HG03064 (cell line): ENCODE measurements at regions not wholly inside any gene's neighbourhood (a gene's known extent, or its start where the extent isn't known, plus 50 kb on each side); places are given as distances from the start of the nearest gene placed in this dataset.
A peak's percentile ranks its signal among the peaks of the same experiment; 100 is the strongest.
"Not testable (repeated sequence)": the region's sequence is repeated elsewhere in the genome, so short reads cannot be mapped to it uniquely, and the experiment has no call there.

Experiments
- ATAC-seq: cut with Tn5 transposase; IDR thresholded peaks from one replicate; pipeline ENCODE4 v1.9.1; 2021; ENCODE audit warnings: low read depth; ENCODE audit not compliant: unreplicated experiment

GRCh38 chrX:40852586-40852985 is 117.2 kb upstream of the MED14 start:
- ATAC-seq: no peak

DNA sequence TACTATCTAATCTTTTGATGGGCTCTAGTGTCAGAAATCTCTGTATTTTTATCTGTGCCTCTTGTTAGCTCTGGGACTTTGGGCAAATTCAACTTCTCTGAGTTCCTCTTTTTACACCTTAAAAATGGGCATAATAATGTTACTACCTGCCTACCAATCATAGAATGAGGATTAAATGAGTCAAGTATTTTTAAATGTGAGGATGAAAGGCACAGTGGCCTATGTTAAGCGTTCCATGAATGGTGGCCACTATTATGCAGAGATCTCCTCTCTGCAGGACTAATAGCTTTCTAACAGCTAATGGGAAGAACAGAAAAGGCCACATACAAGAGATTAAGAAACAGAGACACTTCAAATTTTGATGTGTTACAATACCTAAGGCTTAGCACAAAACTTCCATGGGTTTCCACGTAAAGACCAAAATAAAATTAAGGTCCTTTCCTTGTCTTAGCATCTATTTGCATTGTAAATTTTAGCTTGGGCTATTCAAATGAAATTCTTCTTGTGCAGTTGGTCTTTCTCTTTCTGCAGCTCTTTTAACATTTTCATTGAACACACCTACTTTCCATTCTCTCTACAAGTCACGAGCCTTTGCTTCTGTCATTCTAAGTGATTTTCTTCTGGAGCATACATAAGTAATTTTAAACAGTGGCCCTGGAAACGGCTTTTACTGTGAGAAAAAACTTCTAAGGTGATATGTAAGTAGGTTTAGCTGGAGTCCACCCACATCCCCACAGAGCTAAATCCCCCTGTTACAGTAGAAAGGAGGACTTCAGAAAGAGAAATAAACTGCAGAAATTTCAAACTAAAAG is 117.9 kb upstream of the MED14 start:
- no peak for ATAC-seq

DNA sequence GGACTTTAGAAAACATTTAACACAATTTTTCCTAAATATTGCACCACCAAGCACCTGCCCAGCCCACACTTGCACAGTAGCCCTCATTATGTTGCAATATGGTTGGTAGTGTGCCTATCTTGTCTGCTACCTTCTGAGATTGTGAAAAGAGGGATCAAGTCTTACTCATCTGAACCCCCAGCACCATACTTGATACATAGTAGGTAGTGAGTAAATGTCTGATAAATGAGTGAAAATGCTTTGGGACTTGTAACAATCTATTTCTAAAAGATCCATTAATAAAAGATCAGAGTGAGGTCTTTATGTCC is 118.4 kb upstream of the MED14 start:
- ATAC-seq: no peak

DNA sequence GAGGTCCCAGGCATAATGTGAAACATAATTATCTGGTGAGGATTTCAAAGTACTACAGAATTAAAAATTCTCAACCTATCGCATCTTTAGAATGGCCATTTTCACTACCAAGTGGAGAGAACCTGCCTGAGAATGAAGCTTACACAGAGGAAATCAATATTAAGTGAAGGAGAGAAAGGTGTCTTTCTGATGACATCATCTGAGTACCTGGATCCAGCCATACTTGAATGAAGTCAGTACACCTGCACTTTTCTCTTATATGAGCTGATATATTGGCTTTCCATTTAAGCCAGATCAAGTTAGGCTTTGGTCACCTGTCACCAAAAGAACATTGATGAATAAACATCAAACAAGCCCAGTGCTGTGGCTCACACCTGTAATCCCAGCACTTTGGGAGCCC is 118.9 kb upstream of the MED14 start:
- ATAC-seq: no peak

DNA sequence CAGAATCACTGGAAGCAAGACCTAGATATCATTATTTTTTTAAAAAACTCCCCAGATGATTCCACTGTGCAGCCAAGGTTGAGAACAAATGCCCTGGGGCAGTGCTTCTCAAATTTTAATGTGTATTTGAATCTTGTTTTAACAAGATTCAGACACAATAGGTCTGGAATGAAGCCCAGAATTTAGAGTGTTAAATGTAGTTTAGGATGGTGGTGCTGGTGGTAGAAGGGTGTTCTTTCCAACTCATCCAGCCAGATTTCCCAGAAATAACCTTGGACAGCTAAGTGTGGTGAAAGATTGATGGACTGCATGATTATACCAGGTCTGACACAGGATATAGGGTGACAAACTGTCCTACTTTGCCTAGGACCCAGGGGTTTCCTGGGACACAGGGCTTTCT is 120.1 kb upstream of the MED14 start:
- no peak for ATAC-seq

DNA sequence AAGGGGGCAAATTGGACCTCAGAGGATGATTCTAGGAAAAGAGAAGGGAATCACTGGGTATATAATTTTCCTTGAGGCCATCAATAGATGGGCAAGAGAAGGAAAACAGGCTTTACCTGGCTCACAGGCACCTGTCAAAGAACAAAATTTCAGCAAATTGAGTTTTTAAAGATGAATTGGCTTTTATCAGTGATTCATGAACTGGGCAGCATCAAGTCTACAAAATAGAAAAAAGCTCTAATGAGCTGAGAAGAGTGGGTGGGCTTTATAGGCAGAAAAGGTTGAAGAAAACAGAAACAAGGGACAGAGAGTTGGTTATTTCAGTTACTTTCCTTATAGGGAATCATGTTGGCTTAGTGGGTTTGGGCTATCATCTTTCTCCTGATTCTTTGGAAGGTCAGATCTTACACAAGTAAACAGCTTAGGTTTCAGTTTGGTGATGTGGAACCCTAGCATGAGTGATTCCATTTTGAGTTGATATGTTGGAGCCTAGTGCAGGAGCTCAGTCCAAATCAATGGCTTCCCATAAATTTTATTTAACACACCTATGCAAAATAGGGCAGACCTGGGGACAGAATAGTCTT is 120.7 kb upstream of the MED14 start:
- ATAC-seq: no peak

GRCh38 chrX:40861952-40862554 is 126.7 kb upstream of the MED14 start:
- not testable (repeated sequence) for ATAC-seq

- ATAC-seq: not testable (repeated sequence)
Measured at GRCh38 chrX:40863260-40863659, 127.9 kb upstream of the MED14 start.

- no peak for ATAC-seq
Measured at GRCh38 chrX:40863671-40864070, 128.3 kb upstream of the MED14 start.

GRCh38 chrX:40864972-40865371 is 129.6 kb upstream of the MED14 start:
- no peak for ATAC-seq

DNA sequence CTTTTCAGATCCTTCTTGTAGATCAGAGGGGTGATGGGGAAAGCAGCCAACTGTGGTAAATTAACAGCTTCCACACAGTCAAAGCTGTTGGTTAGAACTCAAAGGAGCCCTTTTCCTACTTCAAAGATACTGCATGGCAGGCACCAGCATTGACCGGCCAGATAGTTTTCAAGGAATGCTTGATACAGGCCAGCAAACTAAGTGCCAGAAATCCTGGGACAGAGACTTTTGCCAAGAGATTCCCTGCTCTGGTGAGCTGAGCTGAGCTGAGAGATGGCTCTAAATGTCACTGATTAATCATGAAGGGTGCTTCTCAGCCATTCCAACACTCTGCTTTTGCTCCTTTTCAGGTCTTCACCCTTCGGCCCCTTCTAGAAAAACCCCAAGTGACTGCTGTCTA is 131.6 kb upstream of the MED14 start:
- no peak for ATAC-seq

GRCh38 chrX:40867352-40867751 is 132.0 kb upstream of the MED14 start:
- ATAC-seq: no peak

DNA sequence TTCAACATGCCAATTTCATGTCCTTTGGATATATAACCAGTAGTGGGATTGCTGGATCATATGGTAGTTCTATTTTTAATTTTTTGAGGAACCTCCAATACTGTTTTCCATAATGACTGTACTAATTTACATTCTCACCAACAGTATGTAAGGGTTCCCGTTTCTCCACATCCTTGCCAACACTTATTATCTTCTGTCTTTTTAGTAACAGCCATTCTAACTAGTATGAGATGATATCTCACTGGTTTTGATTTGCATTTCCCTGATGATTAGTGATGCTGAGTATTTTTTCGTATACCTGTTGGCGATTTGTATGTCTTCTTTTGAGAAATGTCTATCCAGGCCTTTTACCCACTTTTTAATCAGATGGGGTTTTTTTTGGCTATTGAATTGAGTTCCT is 133.5 kb upstream of the MED14 start:
- ATAC-seq: no peak

DNA sequence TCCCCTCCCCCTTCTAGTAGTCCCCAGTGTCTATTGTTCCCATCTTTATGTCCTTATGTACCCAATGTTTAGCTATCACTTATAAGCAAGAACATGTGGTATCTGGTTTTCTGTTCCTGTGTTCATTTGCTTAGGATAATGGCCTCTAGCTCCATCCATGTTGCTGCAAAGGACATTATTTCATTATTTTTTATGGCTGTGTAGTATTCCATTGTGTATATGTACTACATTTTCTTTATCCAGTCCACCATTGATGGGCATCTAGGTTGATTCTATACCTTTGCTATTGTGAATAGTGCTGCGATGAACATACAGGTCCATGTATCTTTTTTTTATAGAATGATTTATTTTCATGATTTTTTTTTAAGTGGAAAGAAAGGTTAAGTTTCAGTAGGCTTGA is 135.6 kb upstream of the MED14 start:
- ATAC-seq: not testable (repeated sequence)

DNA sequence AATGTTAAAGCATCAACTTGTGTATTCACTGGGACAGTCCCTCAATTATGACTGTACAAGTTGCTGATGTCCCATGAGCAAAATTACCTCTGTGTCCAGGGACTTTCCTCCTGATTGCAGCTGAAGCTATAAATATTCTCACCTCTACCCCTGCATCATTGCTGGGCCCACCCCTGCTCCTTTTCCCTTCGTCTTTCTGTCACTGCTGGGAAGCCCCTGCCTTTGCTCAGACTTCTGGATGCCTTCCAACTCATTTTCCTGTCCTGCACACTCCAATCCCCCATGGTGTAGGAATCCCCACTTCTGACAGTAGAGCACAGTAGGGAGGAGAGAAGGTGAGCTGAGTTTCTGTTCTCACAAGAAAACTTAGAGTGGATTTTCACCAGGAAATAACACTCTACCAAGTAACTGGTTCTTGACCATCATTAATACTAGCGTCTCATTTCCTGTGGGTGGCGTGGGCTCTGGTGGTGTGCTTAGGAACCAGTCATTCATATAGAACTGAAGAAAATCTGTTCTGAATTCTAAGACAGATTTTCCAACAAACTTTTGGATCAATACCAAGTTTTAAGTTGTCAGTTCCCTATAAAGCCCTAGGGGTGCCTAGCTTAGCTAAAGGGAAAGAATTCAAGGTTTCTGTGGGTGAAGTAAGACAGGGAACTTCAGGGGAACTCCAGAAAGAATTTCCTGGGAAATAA is 136.2 kb upstream of the MED14 start:
- ATAC-seq: peak; percentile 66

DNA sequence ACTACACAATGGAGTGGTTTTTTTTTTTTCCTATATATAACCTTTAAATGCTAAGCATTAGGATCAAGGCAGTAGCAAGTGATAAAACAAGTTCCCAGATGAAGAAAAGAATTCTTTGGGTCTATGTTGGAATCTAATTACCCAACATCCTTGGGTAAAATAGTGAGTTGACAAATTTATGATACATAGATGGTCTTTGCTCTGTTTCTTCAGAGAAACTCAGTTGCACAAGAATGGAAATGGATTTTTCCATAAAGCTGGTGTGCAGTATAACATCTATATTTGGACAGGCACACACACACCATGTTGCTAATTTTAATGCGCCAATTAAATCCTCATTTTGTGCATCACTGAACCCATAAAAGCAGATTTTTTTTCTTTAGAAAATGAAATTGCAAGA is 137.0 kb upstream of the MED14 start:
- no peak for ATAC-seq

GRCh38 chrX:40875476-40875875 is 140.1 kb upstream of the MED14 start:
- no peak for ATAC-seq

- no peak for ATAC-seq
Measured at GRCh38 chrX:40877887-40878286, 142.5 kb upstream of the MED14 start.

DNA sequence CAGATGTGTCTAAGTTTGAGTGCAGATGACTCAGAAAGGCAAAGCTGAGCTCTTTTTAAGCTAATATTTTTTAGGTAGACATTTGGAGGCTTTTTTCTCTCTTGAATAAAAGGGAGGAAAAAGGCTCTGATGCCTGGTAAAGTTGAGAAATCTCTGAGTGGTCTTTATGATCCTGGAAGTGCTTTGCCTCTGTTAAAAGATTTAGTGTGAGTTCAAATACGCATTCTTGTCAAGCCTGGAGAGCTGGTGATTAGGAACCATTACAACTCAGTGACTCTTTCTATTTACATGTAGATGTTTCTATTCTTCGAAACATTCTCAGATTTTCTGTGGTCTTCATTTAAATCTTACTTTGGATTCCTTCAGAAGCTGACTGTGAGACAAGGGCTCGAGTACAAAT is 143.4 kb upstream of the MED14 start:
- no peak for ATAC-seq

DNA sequence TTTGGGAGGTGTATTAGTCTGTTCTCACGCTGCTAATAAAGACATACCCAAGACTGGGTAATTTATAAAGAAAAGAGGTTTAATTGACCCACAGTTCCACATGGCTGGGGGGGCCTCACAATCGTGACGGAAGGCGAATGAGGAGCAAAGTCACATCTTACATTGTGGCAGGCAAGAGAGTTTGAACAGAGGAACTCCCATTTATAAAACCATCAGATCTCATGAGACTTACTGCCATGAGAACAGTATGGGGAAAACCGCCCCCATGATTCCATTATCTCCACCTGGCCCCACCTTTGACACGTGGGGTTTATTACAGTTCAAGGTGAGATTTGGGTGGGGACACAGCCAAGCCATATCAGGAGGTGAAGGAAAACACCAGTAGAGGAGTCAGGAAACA is 143.8 kb upstream of the MED14 start:
- not testable (repeated sequence) for ATAC-seq

DNA sequence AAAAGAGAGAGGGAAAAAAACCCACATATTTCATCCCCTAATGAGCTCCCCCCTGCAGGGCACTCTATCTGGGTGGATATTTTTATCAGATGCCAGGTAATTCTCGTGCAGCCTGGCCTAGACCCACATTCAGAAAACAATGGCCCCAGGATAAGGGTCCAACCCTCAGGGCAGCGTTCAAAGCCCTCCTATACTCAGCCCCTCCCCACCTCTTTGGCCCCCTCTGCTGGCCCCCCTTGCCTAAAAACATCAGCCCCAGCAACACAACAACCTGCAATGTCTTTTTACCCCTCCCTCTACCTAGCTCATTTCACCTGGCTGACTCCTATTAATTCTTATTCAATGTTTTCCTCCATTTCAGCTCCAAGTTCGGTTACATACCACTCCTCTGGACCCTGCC is 145.4 kb upstream of the MED14 start:
- ATAC-seq: no peak
